Esophagus muscularis mucosa (tissue), 4 donors: ENCODE measurements at regions not wholly inside any gene's neighbourhood (a gene's known extent, or its start where the extent isn't known, plus 50 kb on each side); places are given as distances from the start of the nearest gene placed in this dataset.

ENCODE experiments used
- CTCF ChIP-seq, 3 experiments: fragments of 200-600 bp in 2 of 3; fragments of 450-650 bp in 1 of 3; sonication (generic) in 2 of 3; IDR thresholded peaks; one replicate each; pipeline ENCODE4 v1.5.1; 2017 to 2019; ENCODE audit warnings: antibody characterized with exemption in 3 of 3, mild to moderate bottlenecking in 2 of 3, moderate library complexity in 1 of 3
- EP300 ChIP-seq: sonication (generic); formaldehyde crosslinking; IDR thresholded peaks from one replicate; pipeline ENCODE4 v1.6.1; 2017; ENCODE audit warnings: antibody characterized with exemption
- POLR2A ChIP-seq: fragments of 450-650 bp; IDR thresholded peaks from one replicate; pipeline ENCODE4 v1.6.1; 2017; ENCODE audit warnings: antibody characterized with exemption, moderate library complexity, mild to moderate bottlenecking, low read depth
- POLR2AphosphoS5 ChIP-seq, 2 donors: sonication (generic); formaldehyde crosslinking; IDR thresholded peaks; one replicate each; pipeline ENCODE4 v1.6.1; 2017; ENCODE audit warnings: antibody characterized with exemption in 2 of 2

GRCh38 chr6:1247056-1247455 is 64.8 kb upstream of the FOXQ1 start:
- no peak for TF ChIP-seq EP300
- no peak for TF ChIP-seq CTCF (IDR thresholded peaks at IDR 0.05)
- no peak for TF ChIP-seq POLR2AphosphoS5 (IDR thresholded peaks at IDR 0.05)
- no peak for TF ChIP-seq POLR2A
